SK-N-SH (cell line): ENCODE measurements at regions not wholly inside any gene's neighbourhood (a gene's known extent, or its start where the extent isn't known, plus 50 kb on each side); places are given as distances from the start of the nearest gene placed in this dataset.

ENCODE experiments used
- CTCF ChIA-PET: fragments of 300-600, 350-600 bp; formaldehyde crosslinking; extraction: SDS; loops from one replicate; lab custom pipeline; 2021; lab: Yijun Ruan, JAX
- POLR2A ChIA-PET: fragments of 350-600 bp; sonication (Branson Sonifier 250); formaldehyde crosslinking; extraction: SDS; loops from one replicate; lab custom pipeline; 2020; ENCODE audit warnings: antibody characterized with exemption, inconsistent platforms; lab: Yijun Ruan, JAX
- DNase-seq: peaks from one replicate; pipeline ENCODE4 v3.0.0; 2012
- H2AFZ ChIP-seq: fragments of 200-600 bp; sonication (generic); 2 replicates; pipeline ENCODE4 v1.8.1; 2016; ENCODE audit warnings: antibody characterized with exemption, mild to moderate bottlenecking, low read depth
- H3F3A ChIP-seq: fragments of 200-600 bp; sonication (generic); replicated peaks from 2 replicates; pipeline ENCODE3; 2016; ENCODE audit warnings: antibody characterized with exemption, mild to moderate bottlenecking; ENCODE audit not compliant: insufficient read depth
- H3K27ac ChIP-seq, 2 experiments: fragments of 200-500 bp in 1 of 2; fragments of 200-600 bp in 1 of 2; sonication (Bioruptor generic) in 1 of 2; sonication (generic), shearing (Covaris generic) in 1 of 2; 2 replicates each; pipeline versions ENCODE4 v1.5.1 to v1.6.1; 2014 to 2016; ENCODE audit warnings: low read depth in 2 of 2, inconsistent platforms in 1 of 2, low read length in 1 of 2, mild to moderate bottlenecking in 1 of 2, mixed read lengths in 1 of 2
- H3K27me3 ChIP-seq: fragments of 200-600 bp; sonication (generic), shearing (Covaris generic); 2 replicates; pipeline ENCODE4 v1.6.1; 2016; ENCODE audit warnings: mixed run types; ENCODE audit not compliant: insufficient read depth
- H3K36me3 ChIP-seq, 2 experiments: fragments of 200-500 bp in 1 of 2; fragments of 200-600 bp in 1 of 2; sonication (Bioruptor generic) in 1 of 2; sonication (generic) in 1 of 2; replicated peaks in 1 of 2; 2 replicates each; pipeline versions ENCODE3 to v1.5.1; 2014 to 2016; ENCODE audit warnings: low read length in 1 of 2, mild to moderate bottlenecking in 1 of 2; ENCODE audit not compliant: insufficient read depth in 2 of 2, control insufficient read depth in 1 of 2
- H3K4me1 ChIP-seq, 2 experiments: fragments of 200-500 bp in 1 of 2; fragments of 200-600 bp in 1 of 2; sonication (Bioruptor generic) in 1 of 2; sonication (generic), shearing (Covaris generic) in 1 of 2; 2 replicates each; pipeline versions ENCODE4 v1.5.1 to v1.6.1; 2014 to 2016; ENCODE audit warnings: low read depth in 1 of 2, low read length in 1 of 2, mixed run types in 1 of 2; ENCODE audit not compliant: insufficient read depth in 2 of 2, control insufficient read depth in 1 of 2
- H3K4me2 ChIP-seq: fragments of 200-600 bp; sonication (generic), shearing (Covaris generic); 2 replicates; pipeline ENCODE4 v1.6.1; 2017; ENCODE audit warnings: mixed run types
- H3K4me3 ChIP-seq, 2 experiments: fragments of 200-500 bp in 1 of 2; fragments of 200-600 bp in 1 of 2; sonication (Bioruptor generic) in 1 of 2; sonication (generic), shearing (Covaris generic) in 1 of 2; 2 replicates each; pipeline versions ENCODE4 v1.5.1 to v1.8.1; 2014 to 2016; ENCODE audit warnings: low read depth in 2 of 2, inconsistent platforms in 1 of 2, low read length in 1 of 2, mild to moderate bottlenecking in 1 of 2, mixed read lengths in 1 of 2, moderate library complexity in 1 of 2
- H3K79me2 ChIP-seq: fragments of 200-600 bp; sonication (generic); 2 replicates; pipeline ENCODE4 v1.8.1; 2017; ENCODE audit warnings: mild to moderate bottlenecking; ENCODE audit not compliant: insufficient read depth
- H3K9ac ChIP-seq: fragments of 200-600 bp; sonication (generic); 2 replicates; pipeline ENCODE4 v1.6.1; 2017; ENCODE audit warnings: mixed run types
- H3K9me2 ChIP-seq: fragments of 200-600 bp; sonication (generic); 2 replicates; pipeline ENCODE4 v1.6.1; 2017; ENCODE audit warnings: mixed run types
- H3K9me3 ChIP-seq: fragments of 200-600 bp; sonication (generic); 2 replicates; pipeline ENCODE4 v1.6.1; 2017; ENCODE audit warnings: mixed run types, mild to moderate bottlenecking, moderate library complexity
- H4K20me1 ChIP-seq: fragments of 200-600 bp; sonication (generic); 2 replicates; pipeline ENCODE4 v1.6.1; 2017; ENCODE audit warnings: mild to moderate bottlenecking, mixed run types; ENCODE audit not compliant: insufficient read depth
- CHD2 ChIP-seq: fragments of 150-350 bp; IDR thresholded peaks from 2 replicates; pipeline ENCODE4 v1.6.1; 2018; ENCODE audit warnings: low read length; ENCODE audit not compliant: partially characterized antibody
- CTCF ChIP-seq: fragments of 200-600 bp; sonication (generic); IDR thresholded peaks from 2 replicates; pipeline ENCODE4 v1.6.1; 2017; ENCODE audit warnings: antibody characterized with exemption, mild to moderate bottlenecking, moderate library complexity
- ELF1 ChIP-seq: IDR thresholded peaks from 2 replicates; pipeline ENCODE4 v1.4.0; 2012
- EP300 ChIP-seq, 2 experiments: IDR thresholded peaks; 2 replicates each; pipeline versions ENCODE4 v1.4.0 to v1.6.1; 2012; ENCODE audit warnings: borderline replicate concordance in 1 of 2, low read depth in 1 of 2, low read length in 1 of 2
- EZH2phosphoT487 ChIP-seq: fragments of 200-600 bp; sonication (generic); IDR thresholded peaks from 2 replicates; pipeline ENCODE4 v1.6.1; 2017; ENCODE audit warnings: low read depth, mixed run types, mild to moderate bottlenecking, antibody characterized with exemption, moderate library complexity, borderline replicate concordance
- FOSL2 ChIP-seq: IDR thresholded peaks from 2 replicates; pipeline ENCODE4 v1.4.0; 2012; ENCODE audit warnings: low read depth, mild to moderate bottlenecking, moderate library complexity, borderline replicate concordance
- FOXM1 ChIP-seq: IDR thresholded peaks from 2 replicates; pipeline ENCODE4 v1.4.0; 2012; ENCODE audit warnings: low read depth, mild to moderate bottlenecking
- GATA2 ChIP-seq: sonication (generic); formaldehyde crosslinking; IDR thresholded peaks from 2 replicates; pipeline ENCODE4 v1.5.0; 2020; ENCODE audit warnings: mild to moderate bottlenecking, missing genetic modification reagents
- JUND ChIP-seq: IDR thresholded peaks from 2 replicates; pipeline ENCODE4 v1.4.0; 2012
- MEF2A ChIP-seq: IDR thresholded peaks from 2 replicates; pipeline ENCODE4 v1.4.0; 2012; ENCODE audit warnings: low read depth, borderline replicate concordance
- MXI1 ChIP-seq: IDR thresholded peaks from 2 replicates; pipeline ENCODE4 v1.6.1; 2012; ENCODE audit warnings: mild to moderate bottlenecking, low read depth, low read length, improper control_type of control experiment
- NFIC ChIP-seq: IDR thresholded peaks from 2 replicates; pipeline ENCODE4 v1.4.0; 2012; ENCODE audit warnings: borderline replicate concordance
- NRF1 ChIP-seq: IDR thresholded peaks from 2 replicates; pipeline ENCODE4 v1.6.1; 2012; ENCODE audit warnings: low read depth, mild to moderate bottlenecking, low read length
- RAD21 ChIP-seq: IDR thresholded peaks from 2 replicates; pipeline ENCODE4 v1.6.1; 2012; ENCODE audit warnings: mild to moderate bottlenecking, low read length
- RCOR1 ChIP-seq: fragments of 150-350 bp; IDR thresholded peaks from 2 replicates; pipeline ENCODE4 v1.6.1; 2017; ENCODE audit warnings: antibody characterized with exemption, low read length
- RXRA ChIP-seq: IDR thresholded peaks from 2 replicates; pipeline ENCODE4 v1.4.0; 2012; ENCODE audit warnings: low read depth, mild to moderate bottlenecking, borderline replicate concordance
- SIN3A ChIP-seq: IDR thresholded peaks from 2 replicates; pipeline ENCODE4 v1.6.1; 2012; ENCODE audit warnings: low read depth, mild to moderate bottlenecking, low read length, moderate library complexity, borderline replicate concordance
- SMC3 ChIP-seq: IDR thresholded peaks from 2 replicates; pipeline ENCODE4 v1.6.1; 2012; ENCODE audit warnings: low read depth, low read length, improper control_type of control experiment
- TEAD4 ChIP-seq: IDR thresholded peaks from 2 replicates; pipeline ENCODE4 v1.4.0; 2012; ENCODE audit warnings: mild to moderate bottlenecking, borderline replicate concordance; ENCODE audit not compliant: insufficient read depth
- USF1 ChIP-seq: IDR thresholded peaks from 2 replicates; pipeline ENCODE4 v1.4.0; 2012; ENCODE audit warnings: low read depth, borderline replicate concordance
- USF2 ChIP-seq: fragments of 150-350 bp; IDR thresholded peaks from 2 replicates; pipeline ENCODE4 v1.6.1; 2017; ENCODE audit warnings: antibody characterized with exemption, low read length, low read depth, borderline replicate concordance
- YY1 ChIP-seq: IDR thresholded peaks from 2 replicates; pipeline ENCODE4 v1.4.0; 2012; ENCODE audit warnings: low read depth, mild to moderate bottlenecking
- WGBS: methylation state at CpG from one replicate; pipeline ENCODE4 v1.1.6; 2017; ENCODE audit warnings: low lambda C conversion rate; 5-methylcytosine and 5-hydroxymethylcytosine counted together

- no peaks in the 10 kb centered on the region for H3K79me2 ChIP-seq
- H3K9ac ChIP-seq: no peak overlapping the region
- no peaks in the 10 kb centered on the region for H3K9me3 ChIP-seq
- H3K36me3 ChIP-seq: no peaks in the 10 kb centered on the region
- no peaks in the 10 kb centered on the region for H3K27me3 ChIP-seq
- H3K4me3 ChIP-seq: no peak overlapping the region
- 66% methylated on average over 8 of the region's 8 CpGs for WGBS
- no peak overlapping the region for H2AFZ ChIP-seq
- H3K4me2 ChIP-seq: no peak overlapping the region
- no peak for DNase-seq
- no peaks in the 10 kb centered on the region for H4K20me1 ChIP-seq
- POLR2A ChIA-PET: no interaction called here
- H3K27ac ChIP-seq: no peak overlapping the region
- no peaks in the 10 kb centered on the region for H3K9me2 ChIP-seq
- peaks cover 0 to 4% of the 10 kb centered on the region in 2 experiments; a peak in 2 of 4 replicates for H3K4me1 ChIP-seq
- no peaks in the 10 kb centered on the region for H3F3A ChIP-seq
- TF ChIP-seq RAD21 (no peak), NRF1 (no peak), FOXM1 (no peak), MXI1 (no peak), SIN3A (no peak), EP300 (IDR thresholded peaks at IDR 0.05; ENCODE audit: borderline replicate concordance in 1 of 2, low read depth in 1 of 2, low read length in 1 of 2) (no peak), RXRA (no peak), SMC3 (no peak), EZH2phosphoT487 (no peak), NFIC (no peak), GATA2 (CRISPR knock-in tag) (no peak), CTCF (no peak), JUND (no peak), RCOR1 (no peak)
- CTCF ChIA-PET: interaction anchor here (0.7 kb wide), 1 partner anchor 101 kb away, joined by 3 read pairs; no protein-coding TSS in a partner anchor
Observed at GRCh38 chr9:20032413-20033006, 243.7 kb upstream of the SLC24A2 start.

DNA sequence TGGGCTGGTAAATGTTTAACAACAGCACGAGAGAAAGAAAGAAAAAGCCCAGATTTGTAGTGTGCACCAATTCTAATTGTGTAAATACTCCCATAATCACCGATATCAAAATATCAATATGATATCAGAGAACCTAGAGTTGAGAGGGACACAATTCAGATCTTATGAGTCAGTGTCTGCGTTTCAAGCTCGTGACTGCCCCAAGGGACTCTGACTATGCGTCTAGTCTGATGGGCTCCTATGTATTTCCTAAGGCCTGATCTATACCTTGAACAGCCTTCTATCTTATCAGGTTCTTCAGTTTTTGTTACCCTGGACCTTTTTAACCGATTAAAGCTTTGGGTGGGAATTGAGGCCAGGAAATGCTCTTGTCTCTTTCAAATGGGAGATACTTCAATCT is 243.0 kb upstream of the SLC24A2 start:
- Histone ChIP-seq H3K9me2 (no peaks in the 10 kb centered on the region), H4K20me1 (no peaks in the 10 kb centered on the region), H3K27ac (no peak overlapping the region), H3K4me2 (no peak overlapping the region), H3K9ac (no peak overlapping the region), H2AFZ (no peak overlapping the region), H3K27me3 (no peaks in the 10 kb centered on the region), H3K4me1 (peaks cover 0 to 4% of the 10 kb centered on the region in 2 experiments; a peak in 2 of 4 replicates), H3K79me2 (no peaks in the 10 kb centered on the region), H3K9me3 (no peaks in the 10 kb centered on the region), H3K36me3 (no peaks in the 10 kb centered on the region), H3F3A (no peaks in the 10 kb centered on the region), H3K4me3 (no peak overlapping the region)
- DNase-seq: no peak
- 42% methylated on average over 6 of the region's 6 CpGs for WGBS
- CTCF ChIA-PET: interaction anchor here (0.7 kb wide), 1 partner anchor 9 kb away, joined by 3 read pairs; no protein-coding TSS in a partner anchor
- POLR2A ChIA-PET: no interaction called here
- TF ChIP-seq TEAD4 (no peak), CTCF (no peak), ELF1 (no peak), USF1 (no peak), RAD21 (no peak), USF2 (no peak), FOSL2 (no peak), MXI1 (no peak), MEF2A (no peak), YY1 (no peak), SMC3 (no peak), FOXM1 (no peak), CHD2 (no peak)
